HCT116 (cell line): ENCODE measurements at regions not wholly inside any gene's neighbourhood (a gene's known extent, or its start where the extent isn't known, plus 50 kb on each side); places are given as distances from the start of the nearest gene placed in this dataset.

ENCODE experiments used
- ATAC-seq: fragments of 200-7000 bp; cut with Tn5 transposase; 2 replicates; pipeline ENCODE4 v1.9.1; 2020; ENCODE audit warnings: mild to moderate bottlenecking, moderate library complexity
- BruUV-seq: library from RNA; stranded (reverse); fragments of 400-500 nt; replicated peaks from 2 replicates; lab custom pipeline; 2021; lab: Mats Ljungman, UMichigan
- CTCF ChIA-PET: fragments of 300-600 bp; sonication (Branson Sonifier 250); formaldehyde crosslinking; loops from one replicate; lab custom pipeline; 2021; ENCODE audit warnings: antibody characterized with exemption; lab: Charles Lee
- POLR2A ChIA-PET: fragments of 300-600, 350-600 bp; sonication (Branson Sonifier 250); formaldehyde crosslinking; loops from one replicate; lab custom pipeline; 2021; ENCODE audit warnings: antibody characterized with exemption; lab: Charles Lee
- RAD21 ChIA-PET, 2 experiments: fragments of 300-600 bp; sonication (Branson Sonifier 250); formaldehyde crosslinking; loops; one replicate each; lab custom pipeline; 2023; ENCODE audit warnings: low total read pairs in 2 of 2; ENCODE audit not compliant: uncharacterized antibody in 2 of 2, unreplicated experiment in 2 of 2, low non-redundant PET in 1 of 2; lab: Charles Lee
- DNase-seq: peaks from one replicate; pipeline ENCODE4 v3.0.0-alpha.2; 2010; ENCODE audit warnings: low read depth, low spot score
- H2AFZ ChIP-seq: fragments of 200-600 bp; shearing (Covaris generic), sonication (generic); 2 replicates; pipeline ENCODE4 v1.6.1; 2017; ENCODE audit warnings: low read depth, mixed run types, mixed read lengths, antibody characterized with exemption, low read length; ENCODE audit not compliant: poor library complexity, severe bottlenecking
- H3K27ac ChIP-seq: 2 replicates; pipeline ENCODE4 v1.5.1; 2012; ENCODE audit warnings: low read depth, low read length
- H3K27me3 ChIP-seq: fragments of 200-600 bp; sonication (generic); 2 replicates; pipeline ENCODE4 v1.6.1; 2016; ENCODE audit warnings: mixed run types, low read length, mixed read lengths; ENCODE audit not compliant: insufficient read depth
- H3K36me3 ChIP-seq, 2 experiments: fragments of 200-500 bp in 1 of 2; fragments of 200-600 bp in 1 of 2; sonication (Bioruptor generic) in 1 of 2; sonication (generic) in 1 of 2; 2 replicates each; pipeline versions ENCODE4 v1.5.1 to v1.6.1; 2014 to 2016; ENCODE audit warnings: low read length in 2 of 2, inconsistent platforms in 1 of 2, mixed read lengths in 1 of 2, mixed run types in 1 of 2; ENCODE audit not compliant: insufficient read depth in 2 of 2, control insufficient read depth in 1 of 2
- H3K4me1 ChIP-seq, 2 experiments: fragments of 200-600 bp in 1 of 2; sonication (generic) in 1 of 2; 2 replicates each; pipeline versions ENCODE4 v1.5.1 to v1.6.1; 2012 to 2017; ENCODE audit warnings: low read length in 2 of 2, inconsistent platforms in 1 of 2, mild to moderate bottlenecking in 1 of 2, mixed read lengths in 1 of 2, mixed run types in 1 of 2, moderate library complexity in 1 of 2; ENCODE audit not compliant: insufficient read depth in 2 of 2, control insufficient read depth in 1 of 2
- H3K4me2 ChIP-seq: fragments of 200-600 bp; sonication (generic); 2 replicates; pipeline ENCODE4 v1.6.1; 2017; ENCODE audit warnings: mixed run types, low read length, mixed read lengths
- H3K4me3 ChIP-seq, 2 experiments: fragments of 200-600 bp in 1 of 2; sonication (generic) in 1 of 2; replicated peaks in 1 of 2; 2 replicates each; pipeline ENCODE4 v1.5.1; 2011 to 2016; ENCODE audit warnings: low read length in 2 of 2, control low read depth in 1 of 2, low read depth in 1 of 2, mild to moderate bottlenecking in 1 of 2, mixed read lengths in 1 of 2, mixed run types in 1 of 2
- H3K79me2 ChIP-seq: fragments of 200-600 bp; sonication (generic); 2 replicates; pipeline ENCODE4 v1.6.1; 2017; ENCODE audit warnings: mild to moderate bottlenecking, mixed run types, low read length, moderate library complexity, mixed read lengths; ENCODE audit not compliant: insufficient read depth
- H3K9ac ChIP-seq: fragments of 200-600 bp; sonication (generic); 2 replicates; pipeline ENCODE4 v1.6.1; 2016; ENCODE audit warnings: low read length, mixed read lengths
- H3K9me2 ChIP-seq: fragments of 200-600 bp; sonication (generic), shearing (Covaris generic); 2 replicates; pipeline ENCODE4 v1.6.1; 2017; ENCODE audit warnings: mixed run types, mild to moderate bottlenecking, moderate library complexity; ENCODE audit not compliant: insufficient read depth
- H3K9me3 ChIP-seq, 2 experiments: fragments of 200-500 bp in 1 of 2; fragments of 200-600 bp in 1 of 2; sonication (Bioruptor generic) in 1 of 2; sonication (generic) in 1 of 2; 2 replicates each; pipeline ENCODE4 v1.6.1; 2014 to 2017; ENCODE audit warnings: low read length in 2 of 2, mixed read lengths in 2 of 2, inconsistent platforms in 1 of 2, low read depth in 1 of 2, mild to moderate bottlenecking in 1 of 2, mixed run types in 1 of 2, moderate library complexity in 1 of 2; ENCODE audit not compliant: control insufficient read depth in 1 of 2, insufficient read depth in 1 of 2
- H4K20me1 ChIP-seq: fragments of 200-600 bp; sonication (generic), shearing (Covaris generic); 2 replicates; pipeline ENCODE4 v1.6.1; 2017; ENCODE audit warnings: mixed run types, mild to moderate bottlenecking, moderate library complexity; ENCODE audit not compliant: insufficient read depth
- EGR1 ChIP-seq: IDR thresholded peaks from 2 replicates; pipeline ENCODE4 v1.6.1; 2012; ENCODE audit warnings: low read depth
- EZH2 ChIP-seq: fragments of 200-600 bp; sonication (generic); IDR thresholded peaks from 2 replicates; pipeline ENCODE4 v1.6.1; 2017; ENCODE audit warnings: antibody characterized with exemption, mixed run types
- FOSL1 ChIP-seq: IDR thresholded peaks from 2 replicates; pipeline ENCODE4 v1.6.1; 2012; ENCODE audit warnings: low read depth
- SRF ChIP-seq: IDR thresholded peaks from 2 replicates; pipeline ENCODE4 v1.6.1; 2012; ENCODE audit warnings: low read depth
- ZFX ChIP-seq: fragments of 450-650 bp; IDR thresholded peaks from 2 replicates; pipeline ENCODE4 v1.6.1; 2017
- ZNF274 ChIP-seq: fragments of 200-500 bp; sonication (Bioruptor generic); IDR thresholded peaks from 2 replicates; pipeline ENCODE4 v1.6.1; 2014; ENCODE audit warnings: mild to moderate bottlenecking, low read depth, low read length, inconsistent platforms
- intact Hi-C: fragments of 100-400 bp; cut with micrococcal nuclease; formaldehyde crosslinking; loops from 2 replicates; pipeline ENCODE4 v1.10.0; 2022
- TF ChIP-seq, protein P1 (sequence below): IDR thresholded peaks from 2 replicates; pipeline ENCODE4 v1.6.1; 2012; ENCODE audit warnings: low read depth
- TF ChIP-seq, protein P2 (sequence below): IDR thresholded peaks from 2 replicates; pipeline ENCODE4 v1.6.1; 2011; ENCODE audit warnings: mild to moderate bottlenecking, low read length, moderate library complexity; ENCODE audit not compliant: insufficient replicate concordance; ENCODE audit errors: extremely low read depth

DNA sequence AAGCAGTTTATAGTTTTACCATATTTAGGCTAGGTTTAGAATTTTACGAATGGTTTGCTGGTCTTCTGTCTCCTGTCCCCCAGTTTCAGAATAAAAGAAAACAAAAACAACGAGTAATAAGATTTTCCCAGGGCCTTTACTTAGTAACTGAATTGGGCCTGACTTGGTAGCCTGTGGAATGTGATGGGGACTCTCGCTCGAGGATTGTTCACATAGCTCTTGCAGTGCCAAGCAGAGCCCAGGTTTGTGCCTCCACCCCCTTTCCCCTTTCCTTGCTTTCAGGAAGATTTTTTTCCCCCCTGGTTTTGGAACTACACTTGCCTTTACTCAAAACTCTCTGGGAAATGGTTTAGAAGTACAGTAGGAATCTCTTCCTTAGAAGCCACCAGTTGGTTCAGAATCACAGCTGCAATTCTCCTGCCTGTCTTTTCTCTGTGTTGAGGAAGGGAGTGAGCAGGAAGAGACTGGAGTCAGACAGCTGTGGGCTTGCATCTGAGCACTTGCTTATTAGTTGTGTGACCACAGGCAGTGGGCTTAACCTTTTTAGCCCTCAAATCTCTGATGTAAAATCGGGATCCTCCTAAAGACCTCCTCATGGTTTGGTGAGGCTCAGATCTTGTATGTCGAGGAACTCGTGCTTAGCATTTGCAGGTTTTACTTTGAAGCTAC, 501.2 kb downstream of the PCNX1 start:
- BruUV-seq: no TSS peak
- intact Hi-C loops: no loop called here
- TF ChIP-seq, protein P1, sequence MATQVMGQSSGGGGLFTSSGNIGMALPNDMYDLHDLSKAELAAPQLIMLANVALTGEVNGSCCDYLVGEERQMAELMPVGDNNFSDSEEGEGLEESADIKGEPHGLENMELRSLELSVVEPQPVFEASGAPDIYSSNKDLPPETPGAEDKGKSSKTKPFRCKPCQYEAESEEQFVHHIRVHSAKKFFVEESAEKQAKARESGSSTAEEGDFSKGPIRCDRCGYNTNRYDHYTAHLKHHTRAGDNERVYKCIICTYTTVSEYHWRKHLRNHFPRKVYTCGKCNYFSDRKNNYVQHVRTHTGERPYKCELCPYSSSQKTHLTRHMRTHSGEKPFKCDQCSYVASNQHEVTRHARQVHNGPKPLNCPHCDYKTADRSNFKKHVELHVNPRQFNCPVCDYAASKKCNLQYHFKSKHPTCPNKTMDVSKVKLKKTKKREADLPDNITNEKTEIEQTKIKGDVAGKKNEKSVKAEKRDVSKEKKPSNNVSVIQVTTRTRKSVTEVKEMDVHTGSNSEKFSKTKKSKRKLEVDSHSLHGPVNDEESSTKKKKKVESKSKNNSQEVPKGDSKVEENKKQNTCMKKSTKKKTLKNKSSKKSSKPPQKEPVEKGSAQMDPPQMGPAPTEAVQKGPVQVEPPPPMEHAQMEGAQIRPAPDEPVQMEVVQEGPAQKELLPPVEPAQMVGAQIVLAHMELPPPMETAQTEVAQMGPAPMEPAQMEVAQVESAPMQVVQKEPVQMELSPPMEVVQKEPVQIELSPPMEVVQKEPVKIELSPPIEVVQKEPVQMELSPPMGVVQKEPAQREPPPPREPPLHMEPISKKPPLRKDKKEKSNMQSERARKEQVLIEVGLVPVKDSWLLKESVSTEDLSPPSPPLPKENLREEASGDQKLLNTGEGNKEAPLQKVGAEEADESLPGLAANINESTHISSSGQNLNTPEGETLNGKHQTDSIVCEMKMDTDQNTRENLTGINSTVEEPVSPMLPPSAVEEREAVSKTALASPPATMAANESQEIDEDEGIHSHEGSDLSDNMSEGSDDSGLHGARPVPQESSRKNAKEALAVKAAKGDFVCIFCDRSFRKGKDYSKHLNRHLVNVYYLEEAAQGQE: no peak
- TF ChIP-seq SRF: no peak
- TF ChIP-seq FOSL1: no peak
- TF ChIP-seq EGR1: no peak
- TF ChIP-seq ZNF274: no peak
- TF ChIP-seq, protein P2, sequence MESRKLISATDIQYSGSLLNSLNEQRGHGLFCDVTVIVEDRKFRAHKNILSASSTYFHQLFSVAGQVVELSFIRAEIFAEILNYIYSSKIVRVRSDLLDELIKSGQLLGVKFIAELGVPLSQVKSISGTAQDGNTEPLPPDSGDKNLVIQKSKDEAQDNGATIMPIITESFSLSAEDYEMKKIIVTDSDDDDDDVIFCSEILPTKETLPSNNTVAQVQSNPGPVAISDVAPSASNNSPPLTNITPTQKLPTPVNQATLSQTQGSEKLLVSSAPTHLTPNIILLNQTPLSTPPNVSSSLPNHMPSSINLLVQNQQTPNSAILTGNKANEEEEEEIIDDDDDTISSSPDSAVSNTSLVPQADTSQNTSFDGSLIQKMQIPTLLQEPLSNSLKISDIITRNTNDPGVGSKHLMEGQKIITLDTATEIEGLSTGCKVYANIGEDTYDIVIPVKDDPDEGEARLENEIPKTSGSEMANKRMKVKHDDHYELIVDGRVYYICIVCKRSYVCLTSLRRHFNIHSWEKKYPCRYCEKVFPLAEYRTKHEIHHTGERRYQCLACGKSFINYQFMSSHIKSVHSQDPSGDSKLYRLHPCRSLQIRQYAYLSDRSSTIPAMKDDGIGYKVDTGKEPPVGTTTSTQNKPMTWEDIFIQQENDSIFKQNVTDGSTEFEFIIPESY: no peak
- TF ChIP-seq ZFX: no peak
- TF ChIP-seq EZH2: no peak
- no peaks in the 10 kb centered on the region for H3K9me2 ChIP-seq
- 0 out of 2 replicates have a peak, but pooled peaks cover 6% of the 10 kb centered on the region for H3K79me2 ChIP-seq
- POLR2A ChIA-PET: no interaction called here
- no peaks in the 10 kb centered on the region for H4K20me1 ChIP-seq
- H3K4me3 ChIP-seq: no peak overlapping the region
- RAD21 ChIA-PET: no interaction called here
- no peaks in the 10 kb centered on the region for H3K4me1 ChIP-seq
- CTCF ChIA-PET: no interaction called here
- no peak overlapping the region for H3K9ac ChIP-seq
- no peak overlapping the region for H3K4me2 ChIP-seq
- no peaks in the 10 kb centered on the region for H3K36me3 ChIP-seq
- H2AFZ ChIP-seq: no peak overlapping the region
- ATAC-seq: no peak
- DNase-seq: no peak
- H3K9me3 ChIP-seq: no peaks in the 10 kb centered on the region
- no peak overlapping the region for H3K27ac ChIP-seq
- no peaks in the 10 kb centered on the region for H3K27me3 ChIP-seq
